Endometrium (tissue), 2 donors: ENCODE measurements at regions not wholly inside any gene's neighbourhood (a gene's known extent, or its start where the extent isn't known, plus 50 kb on each side); places are given as distances from the start of the nearest gene placed in this dataset.
"Not testable (repeated sequence)": the region's sequence is repeated elsewhere in the genome, so short reads cannot be mapped to it uniquely, and the experiment has no call there.

Experiments used
- FAIRE-seq: peaks from 2 replicates; lab custom pipeline; 2012; peaks lifted over from hg19 to GRCh38; lab: Jason Lieb, UNC
- donor health status: control.
- donor health status: control.

- not testable (repeated sequence) for FAIRE-seq
Measured at GRCh38 chr9:22225856-22226255, 216.8 kb upstream of the CDKN2B start.

DNA sequence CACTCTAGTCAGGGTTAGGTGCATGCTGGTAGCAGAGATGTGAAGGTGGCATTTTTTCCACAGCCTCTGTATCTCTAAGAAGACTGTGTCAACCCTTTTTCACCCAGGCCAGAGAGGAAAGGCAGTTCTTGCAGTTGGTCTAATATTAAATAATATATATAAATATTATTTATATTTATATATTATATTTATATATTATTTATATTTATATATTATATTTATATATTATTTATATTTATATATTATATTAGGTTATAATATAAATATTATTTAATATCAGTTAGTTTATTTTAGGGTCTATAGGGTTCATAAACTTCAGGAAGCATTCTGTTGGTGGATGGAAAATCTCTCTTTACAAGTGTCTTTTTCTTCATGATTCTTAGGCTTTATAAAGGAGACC is 218.6 kb upstream of the DMRTA1 start:
- FAIRE-seq, result no peak

DNA sequence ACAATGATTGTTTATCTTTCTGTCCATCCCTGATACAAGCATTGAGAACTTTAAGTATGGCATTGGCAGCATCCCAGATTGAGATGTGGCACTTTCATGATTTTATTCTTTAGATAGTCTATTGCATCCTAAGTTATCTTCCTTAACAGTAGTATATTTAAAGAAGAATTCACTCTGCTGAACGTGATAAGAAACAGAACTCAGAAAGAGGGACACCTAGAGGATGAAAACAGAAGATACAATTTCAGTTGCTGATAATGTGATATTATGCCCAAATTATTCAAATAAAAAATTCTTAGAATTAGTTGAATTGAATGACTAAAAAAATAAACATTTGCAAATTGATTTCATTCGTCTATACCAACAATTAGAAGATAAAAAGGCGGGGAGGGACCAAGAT is 218.1 kb upstream of the DMRTA1 start:
- no peak for FAIRE-seq

GRCh38 chr9:22229069-22229468 is 217.6 kb upstream of the DMRTA1 start:
- FAIRE-seq, result no peak

DNA sequence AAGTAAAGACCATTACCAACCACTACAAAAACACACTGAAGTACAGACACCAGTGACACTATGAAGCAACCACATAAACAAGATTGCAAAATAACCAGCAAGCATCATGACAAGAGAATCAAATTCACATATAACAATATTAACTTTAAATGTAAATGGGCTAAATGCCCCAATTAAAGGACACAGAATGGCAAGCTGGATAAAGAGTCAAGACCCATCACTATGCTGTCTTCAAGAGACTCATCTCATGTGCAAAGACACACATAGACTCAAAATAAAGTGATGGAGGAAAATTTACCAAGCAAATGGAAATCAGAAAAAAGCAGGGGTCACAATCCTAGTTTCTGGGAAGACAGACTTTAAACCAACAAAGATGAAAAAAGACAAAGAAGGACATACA is 215.3 kb upstream of the DMRTA1 start:
- not testable (repeated sequence) for FAIRE-seq

GRCh38 chr9:22232971-22233370 is 213.7 kb upstream of the DMRTA1 start:
- no peak for FAIRE-seq

DNA sequence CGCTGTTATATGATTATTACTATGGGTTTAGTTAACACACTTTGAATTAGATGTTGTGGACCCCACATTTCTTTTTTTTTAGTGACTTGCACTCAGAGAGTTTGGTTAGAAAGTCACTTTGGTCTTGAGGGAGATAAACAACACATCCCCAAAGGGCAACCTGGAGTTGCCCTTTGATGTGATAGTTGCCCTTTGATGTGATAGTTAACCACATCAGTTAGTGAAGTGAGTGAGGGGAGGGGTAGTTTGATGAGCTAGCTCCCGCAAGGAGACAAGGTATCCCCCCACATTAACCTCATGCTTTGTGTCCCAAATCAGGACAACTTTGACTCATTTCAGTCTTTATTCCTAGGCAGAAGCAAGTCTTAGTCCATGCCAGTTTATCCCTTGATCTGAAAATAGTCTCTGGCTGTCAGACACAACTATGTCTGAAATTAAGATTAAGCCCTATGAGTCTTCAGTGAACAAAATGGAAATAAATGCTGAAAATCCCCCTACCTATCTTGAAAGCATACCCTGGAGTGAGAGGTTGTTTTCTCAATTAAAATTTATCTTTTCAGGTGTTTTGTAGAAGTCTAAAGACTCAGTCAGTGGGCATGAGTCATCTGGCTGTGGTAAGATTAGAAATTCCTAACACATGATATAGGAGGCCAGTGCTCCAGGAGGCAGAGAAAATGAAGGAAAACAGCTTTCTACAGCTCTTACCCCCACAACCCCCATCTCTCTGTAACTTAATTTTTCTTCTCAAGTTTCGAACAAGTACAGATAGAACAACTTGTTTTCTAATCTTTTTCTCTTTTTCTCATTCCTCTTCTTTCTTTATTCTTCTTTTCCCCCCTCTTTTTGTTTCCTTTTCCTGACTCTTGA is 208.9 kb upstream of the DMRTA1 start:
- no peak for FAIRE-seq

- FAIRE-seq, result peak; percentile 71
Measured at GRCh38 chr9:22238809-22239684, 207.6 kb upstream of the DMRTA1 start.

GRCh38 chr9:22240619-22241018 is 206.0 kb upstream of the DMRTA1 start:
- FAIRE-seq, result no peak

DNA sequence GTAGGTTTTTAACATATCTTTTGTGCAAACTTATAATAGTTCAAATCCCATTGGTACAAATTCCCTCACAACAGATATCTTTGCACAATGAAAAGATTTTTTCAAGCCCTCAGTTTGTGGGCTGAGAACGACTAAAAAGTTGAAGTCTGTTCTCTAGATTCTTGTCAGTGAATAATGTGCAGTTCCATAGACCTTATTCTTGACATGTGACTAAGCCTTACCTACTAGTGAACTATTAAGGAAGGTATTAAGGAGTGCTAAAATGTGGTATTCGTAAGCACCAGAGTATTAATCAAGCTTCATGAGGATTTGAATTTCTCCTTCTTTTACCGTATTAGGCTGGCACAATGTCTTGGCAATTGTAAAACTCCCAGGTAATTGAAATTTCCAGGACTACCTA is 205.6 kb upstream of the DMRTA1 start:
- FAIRE-seq, result no peak

DNA sequence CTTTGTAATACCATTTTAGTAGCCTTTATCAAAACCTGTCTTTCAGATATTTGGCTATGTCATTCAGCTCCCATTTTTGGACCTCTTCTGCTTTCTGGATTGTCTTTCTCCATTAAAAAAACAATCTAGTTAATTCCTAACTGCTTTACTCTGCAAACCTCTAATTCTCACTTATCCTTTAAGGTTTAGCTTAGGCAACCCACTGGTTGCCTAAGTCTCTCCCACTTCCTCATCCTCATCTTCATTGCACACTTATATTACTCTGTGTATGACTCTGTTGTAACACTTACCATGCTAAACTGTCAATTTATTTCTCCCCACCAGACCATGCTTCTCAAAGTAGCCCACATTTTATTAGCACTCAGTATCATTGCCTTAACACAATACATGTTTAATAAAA is 205.0 kb upstream of the DMRTA1 start:
- FAIRE-seq, result no peak

GRCh38 chr9:22244139-22245011 is 202.2 kb upstream of the DMRTA1 start:
- FAIRE-seq, result peak; percentile 81

- no peak for FAIRE-seq
Measured at GRCh38 chr9:22255337-22255736, 191.3 kb upstream of the DMRTA1 start.

- no peak for FAIRE-seq
Measured at GRCh38 chr9:22256381-22256780, 190.2 kb upstream of the DMRTA1 start.

DNA sequence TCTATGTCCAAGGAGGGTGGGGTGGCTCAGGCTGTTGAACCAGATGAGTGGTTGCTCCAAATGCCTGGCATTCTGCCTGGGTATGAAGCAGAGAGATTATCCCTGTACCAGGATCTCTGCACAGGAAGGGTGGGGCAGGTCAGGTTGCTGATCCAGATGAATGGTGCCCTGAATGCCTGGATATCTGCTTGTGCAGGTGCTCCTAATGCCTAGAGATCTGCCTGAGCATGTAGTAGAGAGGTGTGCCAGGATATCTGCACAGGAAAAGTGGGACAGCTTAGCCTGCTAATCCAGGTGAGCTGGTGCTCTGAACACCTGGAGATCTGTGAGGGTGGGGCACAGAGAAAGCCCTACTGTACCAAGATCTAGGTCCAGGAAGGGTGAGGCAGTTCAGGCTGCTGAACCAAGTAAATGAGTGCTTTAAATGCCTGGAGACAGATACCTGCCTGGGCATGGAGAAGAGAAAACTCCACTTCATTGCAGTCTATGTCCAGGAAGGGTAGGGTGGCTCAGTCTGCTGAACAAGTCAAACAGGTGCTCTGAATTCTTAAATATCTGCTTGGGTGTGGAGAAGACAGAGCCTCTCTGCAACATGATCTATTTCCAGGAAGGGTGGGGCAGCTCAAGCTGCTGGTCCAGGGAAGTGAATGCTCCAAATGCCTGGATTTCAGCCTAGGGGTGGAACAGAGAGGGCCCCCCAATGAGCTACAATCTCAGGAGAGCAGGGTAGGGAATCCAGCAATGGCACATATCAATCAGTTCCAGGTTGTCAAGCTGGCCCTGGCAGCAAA is 189.4 kb upstream of the DMRTA1 start:
- no peak for FAIRE-seq

DNA sequence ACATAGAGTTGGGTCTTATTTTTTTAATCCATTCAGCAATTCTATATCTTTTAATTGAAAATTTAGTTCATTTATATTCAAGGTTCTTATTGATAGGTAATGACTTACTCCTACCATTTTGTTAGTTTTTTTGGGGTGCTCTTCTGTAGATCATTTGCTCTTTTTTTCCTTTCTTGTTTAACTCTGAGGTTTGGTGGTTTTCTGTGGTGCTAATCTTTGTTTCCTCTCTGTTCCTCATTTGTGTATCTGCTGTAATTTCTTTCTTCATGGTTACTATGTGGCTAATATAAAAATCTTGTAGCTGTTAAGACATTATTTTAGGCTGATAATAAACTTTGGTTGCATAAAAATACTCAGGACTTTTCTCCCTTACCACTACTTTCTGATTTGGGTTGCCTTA is 181.6 kb upstream of the DMRTA1 start:
- no peak for FAIRE-seq

DNA sequence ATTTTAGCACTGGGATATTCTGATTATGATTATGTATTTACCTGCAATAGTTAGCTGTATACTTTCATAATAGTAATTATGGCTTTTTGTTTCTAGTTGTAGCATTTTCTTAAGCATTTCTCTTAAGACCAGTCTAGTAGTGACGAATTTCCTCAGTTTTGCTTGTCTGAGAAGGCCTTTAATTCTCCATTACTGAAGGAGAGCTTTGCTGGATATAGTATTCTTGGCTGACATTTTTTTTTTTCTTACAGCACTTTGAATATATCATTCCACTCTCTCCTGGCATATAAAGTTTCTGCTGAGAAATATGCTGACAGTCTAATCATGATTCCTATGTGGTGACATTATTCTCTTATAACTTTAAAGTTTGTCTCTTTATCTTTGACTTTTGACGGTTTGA is 181.1 kb upstream of the DMRTA1 start:
- FAIRE-seq, result no peak

- FAIRE-seq, result no peak
Measured at GRCh38 chr9:22274477-22274876, 172.1 kb upstream of the DMRTA1 start.

GRCh38 chr9:22278426-22278825 is 168.2 kb upstream of the DMRTA1 start:
- no peak for FAIRE-seq

DNA sequence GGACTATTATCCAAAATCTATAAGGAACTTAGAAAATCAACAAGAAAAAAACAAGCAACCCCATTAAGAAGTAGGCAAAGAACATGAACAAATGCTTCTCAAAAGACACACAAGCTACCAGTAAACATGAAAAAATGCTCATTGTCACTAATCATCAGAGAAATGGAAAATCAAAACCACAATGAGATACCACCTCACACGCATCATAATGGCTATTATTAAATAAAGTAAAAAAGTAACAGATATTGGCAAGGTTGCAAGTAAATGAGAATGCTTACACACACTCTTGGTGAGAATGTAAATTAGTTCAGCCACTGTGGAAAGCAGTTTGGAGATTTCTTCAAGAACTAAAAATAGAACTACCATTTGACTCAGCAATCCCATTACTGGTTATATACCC is 167.0 kb upstream of the DMRTA1 start:
- no peak for FAIRE-seq

- no peak for FAIRE-seq
Measured at GRCh38 chr9:22285066-22285465, 161.6 kb upstream of the DMRTA1 start.
